ENCODE measurements at regions not wholly inside any gene's neighbourhood (a gene's known extent, or its start where the extent isn't known, plus 50 kb on each side); places are given as distances from the start of the nearest gene placed in this dataset.

- TF ChIP-seq POLR2A (IDR thresholded peaks at IDR 0.05), result no peak
- no peak for TF ChIP-seq CTCF (IDR thresholded peaks at IDR 0.05 in 4 of 5, conservative IDR thresholded peaks at IDR 0.05 in 1 of 5)
These were observed 140.0 kb downstream of the LAT start for GRCh38 chr16:29124828-29125227.

Measured in gastrocnemius medialis (tissue), 4 donors.